OCI-LY7 (cell line): ENCODE measurements at regions not wholly inside any gene's neighbourhood (a gene's known extent, or its start where the extent isn't known, plus 50 kb on each side); places are given as distances from the start of the nearest gene placed in this dataset.

Source experiments
- BruUV-seq: library from RNA; stranded (reverse); fragments of 400-500 nt; replicated peaks from 2 replicates; lab custom pipeline; 2021; lab: Mats Ljungman, UMichigan
- CTCF ChIA-PET: fragments of 300-600 bp; sonication (Branson Sonifier 250); formaldehyde crosslinking; loops from one replicate; lab custom pipeline; 2022; ENCODE audit warnings: antibody characterized with exemption; ENCODE audit not compliant: unreplicated experiment; lab: Charles Lee
- POLR2A ChIA-PET: fragments of 300-600 bp; sonication (Branson Sonifier 250); formaldehyde crosslinking; loops from one replicate; lab custom pipeline; 2022; ENCODE audit warnings: antibody characterized with exemption; lab: Charles Lee
- DNase-seq: peaks from one replicate; pipeline ENCODE4 v3.0.0-alpha.2; 2015; ENCODE audit warnings: low spot score
- H2AFZ ChIP-seq: fragments of 200-600 bp; sonication (generic), shearing (Covaris generic); 2 replicates; pipeline ENCODE4 v1.6.1; 2014; ENCODE audit warnings: mild to moderate bottlenecking, antibody characterized with exemption, low read length, moderate library complexity
- H3K27ac ChIP-seq: fragments of 200-600 bp; sonication (generic); 2 replicates; pipeline ENCODE4 v1.5.1; 2014; ENCODE audit warnings: mixed run types, low read depth, mild to moderate bottlenecking, moderate library complexity, low read length, inconsistent platforms; ENCODE audit not compliant: poor library complexity, severe bottlenecking
- H3K36me3 ChIP-seq: fragments of 200-600 bp; sonication (generic); 2 replicates; pipeline ENCODE4 v1.6.1; 2014; ENCODE audit warnings: mild to moderate bottlenecking, antibody characterized with exemption, low read length, moderate library complexity, mixed read lengths; ENCODE audit not compliant: insufficient read depth
- H3K4me1 ChIP-seq: fragments of 200-600 bp; sonication (generic); 2 replicates; pipeline ENCODE4 v1.5.1; 2014; ENCODE audit warnings: mild to moderate bottlenecking, low read length; ENCODE audit not compliant: insufficient read depth, poor library complexity, severe bottlenecking
- H3K4me2 ChIP-seq: fragments of 200-600 bp; sonication (generic); 2 replicates; pipeline ENCODE4 v1.6.1; 2014; ENCODE audit warnings: mild to moderate bottlenecking, low read length
- H3K4me3 ChIP-seq: fragments of 200-600 bp; sonication (generic); 2 replicates; pipeline ENCODE4 v1.5.1; 2014; ENCODE audit warnings: mild to moderate bottlenecking, low read depth, low read length; ENCODE audit not compliant: poor library complexity, severe bottlenecking
- H3K79me2 ChIP-seq: fragments of 200-600 bp; sonication (generic); 2 replicates; pipeline ENCODE4 v1.6.1; 2016; ENCODE audit warnings: low read depth, mild to moderate bottlenecking, low read length, moderate library complexity, mixed read lengths; ENCODE audit not compliant: insufficient read depth
- H3K9me2 ChIP-seq: fragments of 200-600 bp; sonication (generic); 2 replicates; pipeline ENCODE4 v1.6.1; 2016; ENCODE audit warnings: mild to moderate bottlenecking, low read length, mixed read lengths; ENCODE audit not compliant: insufficient read depth
- H3K9me3 ChIP-seq: fragments of 200-600 bp; sonication (generic); 2 replicates; pipeline ENCODE4 v1.6.1; 2014; ENCODE audit warnings: mild to moderate bottlenecking, mixed run types, low read length, mixed read lengths
- H4K20me1 ChIP-seq: fragments of 200-600 bp; sonication (generic); 2 replicates; pipeline ENCODE4 v1.6.1; 2014; ENCODE audit warnings: mild to moderate bottlenecking, antibody characterized with exemption, low read length, moderate library complexity, mixed read lengths; ENCODE audit not compliant: insufficient read depth
- CTCF ChIP-seq: fragments of 200-600 bp; sonication (generic); conservative IDR thresholded peaks from 2 replicates; pipeline ENCODE4 v1.5.1; 2014; ENCODE audit warnings: mild to moderate bottlenecking, antibody characterized with exemption, low read length, moderate library complexity, mixed read lengths
- EZH2phosphoT487 ChIP-seq: fragments of 200-600 bp; sonication (generic); IDR thresholded peaks from 2 replicates; pipeline ENCODE4 v1.6.1; 2018; ENCODE audit warnings: low read depth, borderline replicate concordance, mild to moderate bottlenecking, mixed run types, antibody characterized with exemption, low read length, moderate library complexity, mixed read lengths
- intact Hi-C: fragments of 100-400 bp; cut with micrococcal nuclease; formaldehyde crosslinking; loops from one replicate; pipeline ENCODE4 v1.10.0; 2022; ENCODE audit not compliant: unreplicated experiment

GRCh38 chr13:33644581-33645543 is 173.1 kb upstream of the RFC3 start:
- H3K4me3 ChIP-seq: no peak overlapping the region
- H3K27ac ChIP-seq: no peak overlapping the region
- no peaks in the 10 kb centered on the region for H3K9me2 ChIP-seq
- ChIA-PET POLR2A (interaction anchor here (0.7 to 1.5 kb wide), 4 partner anchors 8 to 21 kb away, joined by 3 to 4 read pairs (median 4); no protein-coding TSS in a partner anchor), CTCF (no interaction called here)
- BruUV-seq: no TSS peak
- no peak overlapping the region for H3K4me2 ChIP-seq
- no peaks in the 10 kb centered on the region for H3K36me3 ChIP-seq
- H2AFZ ChIP-seq: no peak overlapping the region
- no peak for DNase-seq
- H3K4me1 ChIP-seq: no peaks in the 10 kb centered on the region
- no peaks in the 10 kb centered on the region for H4K20me1 ChIP-seq
- intact Hi-C loops: no loop called here
- H3K79me2 ChIP-seq: no peaks in the 10 kb centered on the region
- H3K9me3 ChIP-seq: no peaks in the 10 kb centered on the region
- no peak for TF ChIP-seq EZH2phosphoT487
- TF ChIP-seq CTCF: no peak

GRCh38 chr13:33645591-33646554 is 172.1 kb upstream of the RFC3 start:
- Histone ChIP-seq H3K9me2 (no peaks in the 10 kb centered on the region), H4K20me1 (no peaks in the 10 kb centered on the region), H3K4me2 (no peak overlapping the region), H3K4me3 (no peak overlapping the region), H3K4me1 (no peaks in the 10 kb centered on the region), H3K36me3 (no peaks in the 10 kb centered on the region), H3K79me2 (no peaks in the 10 kb centered on the region), H2AFZ (no peak overlapping the region; the same call in 1 of the 2 replicates), H3K27ac (no peak overlapping the region), H3K9me3 (no peaks in the 10 kb centered on the region)
- TF ChIP-seq EZH2phosphoT487 (no peak), CTCF (no peak)
- CTCF ChIA-PET: no interaction called here
- BruUV-seq: no TSS peak
- intact Hi-C loops: no loop called here
- no peak for DNase-seq
- POLR2A ChIA-PET: interaction anchor here (0.6 to 1.5 kb wide), 2 partner anchors 14 to 730 kb away, joined by 4 read pairs; no protein-coding TSS in a partner anchor
